ENCODE measurements at regions not wholly inside any gene's neighbourhood (a gene's known extent, or its start where the extent isn't known, plus 50 kb on each side); places are given as distances from the start of the nearest gene placed in this dataset.
"Not testable (repeated sequence)": the region's sequence is repeated elsewhere in the genome, so short reads cannot be mapped to it uniquely, and the experiment has no call there.

- DNase-seq (ENCODE audit: low spot score) = no peak
These were observed 165.3 kb upstream of the RASSF8 start for GRCh38 chr12:25793196-25793595.

GRCh38 chr12:25794571-25794970, 163.9 kb upstream of the RASSF8 start:
- no peak for DNase-seq (ENCODE audit: low spot score)

GRCh38 chr12:25796523-25797000, 161.9 kb upstream of the RASSF8 start:
- no peak for DNase-seq (ENCODE audit: low spot score)

- DNase-seq (ENCODE audit: low spot score) = no peak
These were observed 161.1 kb upstream of the RASSF8 start for GRCh38 chr12:25797386-25797785.

GRCh38 chr12:25797949-25798348, 160.5 kb upstream of the RASSF8 start:
- DNase-seq (ENCODE audit: low spot score) = no peak

- DNase-seq (ENCODE audit: low spot score) = no peak
These were observed 158.4 kb upstream of the RASSF8 start for GRCh38 chr12:25800101-25800500.

- DNase-seq (ENCODE audit: low spot score) = no peak
These were observed 156.7 kb upstream of the RASSF8 start for GRCh38 chr12:25801734-25802133.

- no peak for DNase-seq (ENCODE audit: low spot score)
These were observed 156.3 kb upstream of the RASSF8 start for GRCh38 chr12:25802143-25802542.

GRCh38 chr12:25803029-25803664, 155.3 kb upstream of the RASSF8 start:
- DNase-seq (ENCODE audit: low spot score) = not testable (repeated sequence)

- not testable (repeated sequence) for DNase-seq (ENCODE audit: low spot score)
These were observed 154.2 kb upstream of the RASSF8 start for GRCh38 chr12:25804286-25804685.

- DNase-seq (ENCODE audit: low spot score) = no peak
These were observed 152.2 kb upstream of the RASSF8 start for GRCh38 chr12:25806271-25806670.

GRCh38 chr12:25808604-25809003, 149.9 kb upstream of the RASSF8 start:
- no peak for DNase-seq (ENCODE audit: low spot score)

GRCh38 chr12:25810683-25811082, 147.8 kb upstream of the RASSF8 start:
- no peak for DNase-seq (ENCODE audit: low spot score)

GRCh38 chr12:25811656-25812126, 146.8 kb upstream of the RASSF8 start:
- no peak for DNase-seq (ENCODE audit: low spot score)

- DNase-seq (ENCODE audit: low spot score) = no peak
These were observed 146.2 kb upstream of the RASSF8 start for GRCh38 chr12:25812295-25812694.

- DNase-seq (ENCODE audit: low spot score) = no peak
These were observed 144.6 kb upstream of the RASSF8 start for GRCh38 chr12:25813843-25814242.

- no peak for DNase-seq (ENCODE audit: low spot score)
These were observed 141.8 kb upstream of the RASSF8 start for GRCh38 chr12:25816637-25817036.

GRCh38 chr12:25817166-25817565, 141.3 kb upstream of the RASSF8 start:
- no peak for DNase-seq (ENCODE audit: low spot score)

GRCh38 chr12:25818596-25819390, 139.7 kb upstream of the RASSF8 start:
- no peak for DNase-seq (ENCODE audit: low spot score)

GRCh38 chr12:25819691-25820090, 138.8 kb upstream of the RASSF8 start:
- no peak for DNase-seq (ENCODE audit: low spot score)

- no peak for DNase-seq (ENCODE audit: low spot score)
These were observed 136.2 kb upstream of the RASSF8 start for GRCh38 chr12:25822281-25822680.

GRCh38 chr12:25824734-25825133, 133.7 kb upstream of the RASSF8 start:
- DNase-seq (ENCODE audit: low spot score) = no peak

- DNase-seq (ENCODE audit: low spot score) = no peak
These were observed 133.0 kb upstream of the RASSF8 start for GRCh38 chr12:25825446-25825845.

Measured in hepatic stellate cell (primary cell).